Fibroblast of skin of scalp (primary cell): ENCODE measurements at regions not wholly inside any gene's neighbourhood (a gene's known extent, or its start where the extent isn't known, plus 50 kb on each side); places are given as distances from the start of the nearest gene placed in this dataset.

ENCODE experiments used
- DNase-seq: peaks from one replicate; pipeline ENCODE4 v3.0.0-alpha.2; 2013

GRCh38 chr13:36552334-36552733 is 120.0 kb downstream of the CCNA1 start:
- no peak for DNase-seq

GRCh38 chr13:36553491-36553890 is 120.3 kb upstream of the SERTM1 start:
- DNase-seq: no peak

GRCh38 chr13:36555151-36555986 is 118.5 kb upstream of the SERTM1 start:
- no peak for DNase-seq

GRCh38 chr13:36559375-36559774 is 114.4 kb upstream of the SERTM1 start:
- DNase-seq: no peak

GRCh38 chr13:36567485-36567884 is 106.3 kb upstream of the SERTM1 start:
- DNase-seq: no peak

- DNase-seq: no peak
These were observed 103.3 kb upstream of the SERTM1 start for GRCh38 chr13:36570489-36570888.

- no peak for DNase-seq
These were observed 102.4 kb upstream of the SERTM1 start for GRCh38 chr13:36571444-36571843.

- DNase-seq: no peak
These were observed 90.8 kb upstream of the SERTM1 start for GRCh38 chr13:36582977-36583376.

- DNase-seq: no peak
These were observed 74.2 kb upstream of the SERTM1 start for GRCh38 chr13:36599641-36600040.

GRCh38 chr13:36601186-36601585 is 72.6 kb upstream of the SERTM1 start:
- no peak for DNase-seq

- DNase-seq: no peak
These were observed 67.8 kb upstream of the SERTM1 start for GRCh38 chr13:36606060-36606459.

- no peak for DNase-seq
These were observed 65.3 kb upstream of the SERTM1 start for GRCh38 chr13:36608474-36608873.

- no peak for DNase-seq
These were observed 61.6 kb upstream of the SERTM1 start for GRCh38 chr13:36612230-36612629.

GRCh38 chr13:36616706-36617105 is 57.1 kb upstream of the SERTM1 start:
- no peak for DNase-seq

- no peak for DNase-seq
These were observed 54.3 kb upstream of the SERTM1 start for GRCh38 chr13:36619535-36619934.
